Astrocyte (in vitro differentiated cells and primary cell): ENCODE measurements at regions not wholly inside any gene's neighbourhood (a gene's known extent, or its start where the extent isn't known, plus 50 kb on each side); places are given as distances from the start of the nearest gene placed in this dataset.

ENCODE experiments used
- EZH2 ChIP-seq: IDR thresholded peaks from 2 replicates; pipeline ENCODE4 v1.6.1; 2012; ENCODE audit warnings: mild to moderate bottlenecking, low read length, inconsistent platforms; ENCODE audit not compliant: insufficient read depth
- TF ChIP-seq, protein P1 (sequence below): IDR thresholded peaks from 2 replicates; pipeline ENCODE4 v1.5.1; 2011; ENCODE audit warnings: low read depth, mild to moderate bottlenecking, inconsistent platforms, low read length, moderate library complexity; ENCODE audit not compliant: insufficient read depth

DNA sequence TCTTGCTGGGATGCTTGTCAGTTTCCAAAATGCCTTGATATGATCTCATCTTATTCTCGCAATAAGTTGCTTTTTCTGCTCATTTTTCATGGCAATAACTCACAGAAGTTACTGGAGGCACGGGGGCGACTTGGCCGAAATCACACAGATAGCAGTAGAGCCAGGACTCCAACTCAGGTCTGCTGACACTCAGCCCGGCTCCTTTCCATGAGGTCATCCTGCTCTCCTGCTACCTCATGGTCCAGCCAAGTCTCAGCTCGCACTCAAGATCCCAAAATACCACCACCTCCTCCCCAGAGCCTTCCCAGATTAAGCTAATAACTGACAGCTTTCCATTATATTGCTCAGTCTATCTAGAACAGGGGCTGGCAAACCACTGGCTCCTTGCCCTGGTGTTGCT, 269.5 kb downstream of the MAP2K4 start:
- TF ChIP-seq, protein P1, sequence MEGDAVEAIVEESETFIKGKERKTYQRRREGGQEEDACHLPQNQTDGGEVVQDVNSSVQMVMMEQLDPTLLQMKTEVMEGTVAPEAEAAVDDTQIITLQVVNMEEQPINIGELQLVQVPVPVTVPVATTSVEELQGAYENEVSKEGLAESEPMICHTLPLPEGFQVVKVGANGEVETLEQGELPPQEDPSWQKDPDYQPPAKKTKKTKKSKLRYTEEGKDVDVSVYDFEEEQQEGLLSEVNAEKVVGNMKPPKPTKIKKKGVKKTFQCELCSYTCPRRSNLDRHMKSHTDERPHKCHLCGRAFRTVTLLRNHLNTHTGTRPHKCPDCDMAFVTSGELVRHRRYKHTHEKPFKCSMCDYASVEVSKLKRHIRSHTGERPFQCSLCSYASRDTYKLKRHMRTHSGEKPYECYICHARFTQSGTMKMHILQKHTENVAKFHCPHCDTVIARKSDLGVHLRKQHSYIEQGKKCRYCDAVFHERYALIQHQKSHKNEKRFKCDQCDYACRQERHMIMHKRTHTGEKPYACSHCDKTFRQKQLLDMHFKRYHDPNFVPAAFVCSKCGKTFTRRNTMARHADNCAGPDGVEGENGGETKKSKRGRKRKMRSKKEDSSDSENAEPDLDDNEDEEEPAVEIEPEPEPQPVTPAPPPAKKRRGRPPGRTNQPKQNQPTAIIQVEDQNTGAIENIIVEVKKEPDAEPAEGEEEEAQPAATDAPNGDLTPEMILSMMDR = no peak
- TF ChIP-seq EZH2 = no peak
